HEK293 (cell line): ENCODE measurements at regions not wholly inside any gene's neighbourhood (a gene's known extent, or its start where the extent isn't known, plus 50 kb on each side); places are given as distances from the start of the nearest gene placed in this dataset.
A peak's percentile ranks its signal among the peaks of the same experiment; 100 is the strongest.

ENCODE experiments used
- CTCF ChIA-PET: fragments of 350-600 bp; formaldehyde crosslinking; extraction: SDS; loops from one replicate; lab custom pipeline; 2021; ENCODE audit warnings: antibody characterized with exemption; lab: Yijun Ruan, JAX
- POLR2A ChIA-PET: fragments of 300-600 bp; formaldehyde crosslinking; extraction: SDS; loops from one replicate; lab custom pipeline; 2020; ENCODE audit warnings: antibody characterized with exemption, inconsistent platforms; lab: Yijun Ruan, JAX
- H3K27ac ChIP-seq: fragments of 200-500 bp; sonication (Bioruptor generic); 2 replicates; pipeline ENCODE4 v1.5.1; 2014; ENCODE audit warnings: low read depth, low read length, control low read depth, inconsistent platforms; ENCODE audit errors: extremely low read depth
- H3K36me3 ChIP-seq, 2 experiments: fragments of 200-500 bp in 1 of 2; sonication (Bioruptor generic) in 1 of 2; 1 replicate in 1 of 2; 2 replicates in 1 of 2; pipeline ENCODE4 v1.5.1; 2014 to 2017; ENCODE audit warnings: inconsistent platforms in 2 of 2, low read length in 2 of 2; ENCODE audit not compliant: control insufficient read depth in 2 of 2, insufficient read depth in 1 of 2
- H3K4me1 ChIP-seq: fragments of 200-500 bp; sonication (Bioruptor generic); 2 replicates; pipeline ENCODE4 v1.5.1; 2014; ENCODE audit warnings: mild to moderate bottlenecking, low read length, inconsistent platforms; ENCODE audit not compliant: control insufficient read depth, insufficient read depth
- H3K4me3 ChIP-seq: 2 replicates; pipeline ENCODE4 v1.5.1; 2011; ENCODE audit warnings: low read depth, mild to moderate bottlenecking, control low read depth, low read length, moderate library complexity
- H3K9me3 ChIP-seq: fragments of 200-500 bp; sonication (Bioruptor generic); 2 replicates; pipeline ENCODE4 v1.5.1; 2014; ENCODE audit warnings: low read depth, low read length, inconsistent platforms; ENCODE audit not compliant: control insufficient read depth, insufficient read depth
- ELK4 ChIP-seq: IDR thresholded peaks from 2 replicates; pipeline ENCODE4 v1.6.1; 2011; ENCODE audit warnings: mild to moderate bottlenecking, low read depth, low read length, borderline replicate concordance
- GLI4 ChIP-seq: fragments of 450-650 bp; formaldehyde crosslinking; IDR thresholded peaks from 2 replicates; pipeline ENCODE4 v1.5.1; 2016; ENCODE audit warnings: missing biosample characterization, missing genetic modification characterization
- HIC1 ChIP-seq: fragments of 450-650 bp; formaldehyde crosslinking; IDR thresholded peaks from 2 replicates; pipeline ENCODE4 v1.5.1; 2016; ENCODE audit warnings: missing biosample characterization, missing genetic modification characterization
- HOXC10 ChIP-seq: sonication (generic); formaldehyde crosslinking; IDR thresholded peaks from 2 replicates; pipeline ENCODE4 v1.8.1; 2023; ENCODE audit warnings: mild to moderate bottlenecking, missing genetic modification reagents
- KLF1 ChIP-seq: fragments of 450-650 bp; formaldehyde crosslinking; IDR thresholded peaks from 2 replicates; pipeline ENCODE4 v1.5.1; 2016; ENCODE audit warnings: missing biosample characterization, missing genetic modification characterization
- KLF17 ChIP-seq: fragments of 450-650 bp; formaldehyde crosslinking; IDR thresholded peaks from 2 replicates; pipeline ENCODE4 v1.5.1; 2016; ENCODE audit warnings: missing biosample characterization, missing genetic modification characterization
- KLF7 ChIP-seq: fragments of 450-650 bp; formaldehyde crosslinking; IDR thresholded peaks from 2 replicates; pipeline ENCODE4 v1.5.1; 2016; ENCODE audit warnings: missing biosample characterization, missing genetic modification characterization, borderline replicate concordance
- KLF8 ChIP-seq: fragments of 450-650 bp; formaldehyde crosslinking; IDR thresholded peaks from 2 replicates; pipeline ENCODE4 v1.5.1; 2016; ENCODE audit warnings: missing biosample characterization, missing genetic modification characterization
- MYNN ChIP-seq: fragments of 450-650 bp; formaldehyde crosslinking; IDR thresholded peaks from 2 replicates; pipeline ENCODE4 v1.5.1; 2016; ENCODE audit warnings: missing biosample characterization, missing genetic modification characterization, borderline replicate concordance
- OSR2 ChIP-seq: fragments of 450-650 bp; formaldehyde crosslinking; IDR thresholded peaks from 2 replicates; pipeline ENCODE4 v1.5.1; 2016; ENCODE audit warnings: missing biosample characterization, missing genetic modification characterization
- PRDM1 ChIP-seq: fragments of 450-650 bp; formaldehyde crosslinking; IDR thresholded peaks from 2 replicates; pipeline ENCODE4; 2016; ENCODE audit warnings: missing biosample characterization, missing genetic modification characterization
- TRIM28 ChIP-seq: IDR thresholded peaks from 2 replicates; pipeline ENCODE4 v1.6.1; 2011; ENCODE audit warnings: low read length, control low read depth, borderline replicate concordance
- ZBTB1 ChIP-seq: fragments of 450-650 bp; formaldehyde crosslinking; IDR thresholded peaks from 2 replicates; pipeline ENCODE4 v1.5.1; 2016; ENCODE audit warnings: missing biosample characterization, missing genetic modification characterization
- ZBTB10 ChIP-seq: fragments of 450-650 bp; formaldehyde crosslinking; IDR thresholded peaks from 2 replicates; pipeline ENCODE4 v1.5.1; 2016; ENCODE audit warnings: missing biosample characterization, missing genetic modification characterization
- ZBTB21 ChIP-seq: fragments of 450-650 bp; formaldehyde crosslinking; IDR thresholded peaks from 2 replicates; pipeline ENCODE4 v1.5.1; 2017; ENCODE audit warnings: missing biosample characterization, missing genetic modification characterization
- ZBTB7A ChIP-seq: fragments of 450-650 bp; formaldehyde crosslinking; IDR thresholded peaks from 2 replicates; pipeline ENCODE4 v1.5.1; 2016; ENCODE audit warnings: low read depth, missing biosample characterization, missing genetic modification characterization
- ZFHX2 ChIP-seq: fragments of 450-650 bp; formaldehyde crosslinking; conservative IDR thresholded peaks from 2 replicates; pipeline ENCODE4 v1.5.1; 2016; ENCODE audit warnings: missing biosample characterization, missing genetic modification characterization
- ZNF121 ChIP-seq: fragments of 450-650 bp; formaldehyde crosslinking; IDR thresholded peaks from 2 replicates; pipeline ENCODE4 v1.5.1; 2016; ENCODE audit warnings: missing biosample characterization, missing genetic modification characterization
- ZNF132 ChIP-seq: fragments of 450-650 bp; formaldehyde crosslinking; IDR thresholded peaks from 2 replicates; pipeline ENCODE4 v1.5.1; 2017; ENCODE audit warnings: missing biosample characterization, missing genetic modification characterization, borderline replicate concordance
- ZNF274 ChIP-seq, 2 experiments: fragments of 200-500 bp in 1 of 2; fragments of 450-650 bp in 1 of 2; sonication (Bioruptor generic) in 1 of 2; formaldehyde crosslinking in 1 of 2; IDR thresholded peaks; 2 replicates each; pipeline versions ENCODE4 v1.5.1 to v1.6.1; 2014 to 2016; ENCODE audit warnings: borderline replicate concordance in 1 of 2, inconsistent platforms in 1 of 2, low read length in 1 of 2, missing biosample characterization in 1 of 2, missing genetic modification characterization in 1 of 2
- ZNF335 ChIP-seq: fragments of 450-650 bp; formaldehyde crosslinking; conservative IDR thresholded peaks from 2 replicates; pipeline ENCODE4 v1.5.1; 2016; ENCODE audit warnings: missing biosample characterization, missing genetic modification characterization
- ZNF366 ChIP-seq: fragments of 450-650 bp; formaldehyde crosslinking; conservative IDR thresholded peaks from 2 replicates; pipeline ENCODE4 v1.5.1; 2016; ENCODE audit warnings: missing biosample characterization, missing genetic modification characterization
- ZNF37A ChIP-seq: fragments of 450-650 bp; IDR thresholded peaks from 2 replicates; pipeline ENCODE4 v1.5.1; 2018; ENCODE audit warnings: missing biosample characterization, missing genetic modification characterization
- ZNF398 ChIP-seq: fragments of 450-650 bp; formaldehyde crosslinking; IDR thresholded peaks from 2 replicates; pipeline ENCODE4 v1.5.1; 2017; ENCODE audit warnings: missing biosample characterization, missing genetic modification characterization
- ZNF514 ChIP-seq: fragments of 450-650 bp; formaldehyde crosslinking; IDR thresholded peaks from 2 replicates; pipeline ENCODE4 v1.5.1; 2016; ENCODE audit warnings: missing biosample characterization, missing genetic modification characterization
- ZNF692 ChIP-seq: fragments of 450-650 bp; formaldehyde crosslinking; IDR thresholded peaks from 2 replicates; pipeline ENCODE4 v1.5.1; 2016; ENCODE audit warnings: missing biosample characterization, missing genetic modification characterization
- ZXDB ChIP-seq: fragments of 450-650 bp; formaldehyde crosslinking; IDR thresholded peaks from 2 replicates; pipeline ENCODE4 v1.5.1; 2016; ENCODE audit warnings: missing biosample characterization, missing genetic modification characterization

DNA sequence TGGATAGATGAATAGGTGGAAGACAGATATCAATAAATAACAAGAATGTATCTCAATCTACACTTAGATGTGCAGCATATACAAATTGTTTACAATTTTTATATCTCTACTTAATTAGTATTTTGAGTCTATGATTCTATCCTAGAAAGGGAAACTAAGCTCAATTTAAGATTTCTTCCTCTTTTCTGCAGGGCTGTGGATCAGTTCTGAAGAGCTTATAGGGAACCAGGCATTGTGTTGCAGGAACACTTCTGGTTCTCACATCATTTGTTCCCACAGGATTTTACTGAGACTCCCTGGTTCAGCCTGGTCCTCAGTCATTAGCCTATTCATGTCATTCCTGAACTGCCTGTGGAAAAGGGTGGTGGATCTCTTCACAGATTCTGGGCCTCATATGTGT is 105.8 kb downstream of the TNFSF18 start:
- ChIA-PET POLR2A (no interaction called here), CTCF (no interaction called here)
- no peaks in the 10 kb centered on the region for H3K36me3 ChIP-seq
- H3K4me1 ChIP-seq: no peaks in the 10 kb centered on the region
- no peak overlapping the region for H3K27ac ChIP-seq
- H3K4me3 ChIP-seq: no peak overlapping the region
- no peaks in the 10 kb centered on the region for H3K9me3 ChIP-seq
- no peak for TF ChIP-seq KLF1 (tag by site-specific recombination)
- TF ChIP-seq KLF7 (tag by site-specific recombination): no peak
- no peak for TF ChIP-seq ZNF37A (tag by site-specific recombination)
- no peak for TF ChIP-seq ZNF366 (tag by site-specific recombination)
- no peak for TF ChIP-seq ZBTB7A
- no peak for TF ChIP-seq ZNF121
- no peak for TF ChIP-seq ZBTB1 (tag by site-specific recombination)
- TF ChIP-seq HOXC10: no peak
- no peak for TF ChIP-seq TRIM28
- TF ChIP-seq HIC1 (tag by site-specific recombination): no peak
- no peak for TF ChIP-seq PRDM1 (tag by site-specific recombination)
- TF ChIP-seq ELK4: no peak
- TF ChIP-seq ZNF274 (IDR thresholded peaks at IDR 0.05; ENCODE audit: low read length): no peak
- no peak for TF ChIP-seq ZNF274 (tag by site-specific recombination; IDR thresholded peaks at IDR 0.05; ENCODE audit: borderline replicate concordance)
- no peak for TF ChIP-seq KLF8 (tag by site-specific recombination)
- no peak for TF ChIP-seq ZXDB (tag by site-specific recombination)
- no peak for TF ChIP-seq MYNN
- TF ChIP-seq ZBTB10 (tag by site-specific recombination): no peak
- TF ChIP-seq ZNF514: no peak
- TF ChIP-seq KLF17 (tag by site-specific recombination): no peak
- no peak for TF ChIP-seq OSR2 (tag by site-specific recombination)

- Histone ChIP-seq H3K27ac (no peak overlapping the region), H3K9me3 (no peaks in the 10 kb centered on the region), H3K4me1 (no peaks in the 10 kb centered on the region), H3K36me3 (no peaks in the 10 kb centered on the region), H3K4me3 (no peak overlapping the region)
- ChIA-PET CTCF (no interaction called here), POLR2A (no interaction called here)
- peak; percentile 64; the same call in 1 of the 2 replicates for TF ChIP-seq ZNF692 (tag by site-specific recombination)
- TF ChIP-seq ZNF132 (tag by site-specific recombination): no peak
- no peak for TF ChIP-seq ZFHX2 (tag by site-specific recombination)
- TF ChIP-seq ZNF335 (tag by site-specific recombination): 0 out of 2 replicates have a peak, but pooled peaks have one; percentile 25
- TF ChIP-seq GLI4 (tag by site-specific recombination): no peak
- TF ChIP-seq ZNF398 (tag by site-specific recombination): peak; percentile 36; the same call in 1 of the 2 replicates
- peak; percentile 66 for TF ChIP-seq ZBTB21
Measured at GRCh38 chr1:172946814-172947507, 103.8 kb downstream of the TNFSF18 start.
